Keratinocyte (primary cell): ENCODE measurements at regions not wholly inside any gene's neighbourhood (a gene's known extent, or its start where the extent isn't known, plus 50 kb on each side); places are given as distances from the start of the nearest gene placed in this dataset.
A peak's percentile ranks its signal among the peaks of the same experiment; 100 is the strongest.

Source experiments
- DNase-seq: peaks from one replicate; pipeline ENCODE4 v3.0.0-alpha.2; 2011; ENCODE audit warnings: low read depth, missing footprints, low spot score
- FAIRE-seq: peaks from 2 replicates; lab custom pipeline; 2011; peaks lifted over from hg19 to GRCh38; lab: Jason Lieb, UNC
- H2AFZ ChIP-seq: 2 replicates; pipeline ENCODE4 v1.6.0; 2012; ENCODE audit warnings: low read length, control low read depth, inconsistent platforms; ENCODE audit not compliant: control insufficient read depth
- H3K27ac ChIP-seq: 2 replicates; pipeline ENCODE4 v1.5.1; 2011; ENCODE audit warnings: low read length; ENCODE audit not compliant: control insufficient read depth, insufficient read depth
- H3K27me3 ChIP-seq: 3 replicates; pipeline ENCODE4 v1.6.0; 2011; ENCODE audit warnings: low read length; ENCODE audit not compliant: control insufficient read depth, insufficient read depth; ENCODE audit errors: extremely low read depth
- H3K36me3 ChIP-seq, 2 experiments: 2 replicates in 1 of 2; 3 replicates in 1 of 2; pipeline ENCODE4 v1.5.1; 2011; ENCODE audit warnings: low read length in 2 of 2, mild to moderate bottlenecking in 1 of 2; ENCODE audit not compliant: control insufficient read depth in 2 of 2, insufficient read depth in 2 of 2; ENCODE audit errors: extremely low read depth in 1 of 2
- H3K4me1 ChIP-seq: 3 replicates; pipeline ENCODE4 v1.5.1; 2011; ENCODE audit warnings: low read length; ENCODE audit not compliant: control insufficient read depth, insufficient read depth; ENCODE audit errors: extremely low read depth
- H3K4me2 ChIP-seq: 3 replicates; pipeline ENCODE4 v1.6.0; 2011; ENCODE audit warnings: low read depth, low read length; ENCODE audit not compliant: control insufficient read depth, insufficient read depth; ENCODE audit errors: extremely low read depth
- H3K4me3 ChIP-seq, 3 experiments: fragments of 200-600 bp in 1 of 3; sonication (generic) in 1 of 3; 2 replicates in 2 of 3; 3 replicates in 1 of 3; pipeline ENCODE4 v1.5.1; 2011 to 2016; ENCODE audit warnings: low read length in 3 of 3, mild to moderate bottlenecking in 3 of 3, control low read depth in 2 of 3, inconsistent platforms in 1 of 3, low read depth in 1 of 3, mixed read lengths in 1 of 3, mixed run types in 1 of 3, moderate library complexity in 1 of 3; ENCODE audit not compliant: control insufficient read depth in 2 of 3, insufficient read depth in 2 of 3; ENCODE audit errors: extremely low read depth in 1 of 3
- H3K79me2 ChIP-seq: 2 replicates; pipeline ENCODE4 v1.6.0; 2012; ENCODE audit warnings: low read length; ENCODE audit not compliant: control insufficient read depth, insufficient read depth
- H3K9ac ChIP-seq: 3 replicates; pipeline ENCODE4 v1.6.0; 2011; ENCODE audit warnings: low read length; ENCODE audit not compliant: control insufficient read depth, insufficient read depth; ENCODE audit errors: extremely low read depth
- H3K9me1 ChIP-seq: 3 replicates; pipeline ENCODE4 v1.6.0; 2011; ENCODE audit warnings: low read length; ENCODE audit not compliant: control insufficient read depth, insufficient read depth; ENCODE audit errors: extremely low read depth
- H3K9me3 ChIP-seq: 2 replicates; pipeline ENCODE4 v1.5.1; 2012; ENCODE audit warnings: low read depth, low read length; ENCODE audit not compliant: control insufficient read depth
- H4K20me1 ChIP-seq: 3 replicates; pipeline ENCODE4 v1.6.0; 2011; ENCODE audit warnings: low read length; ENCODE audit not compliant: control insufficient read depth, insufficient read depth; ENCODE audit errors: extremely low read depth
- CTCF ChIP-seq, 3 experiments: IDR thresholded peaks in 1 of 3; conservative IDR thresholded peaks in 1 of 3; optimal IDR thresholded peaks in 1 of 3; 2 replicates in 2 of 3; 3 replicates in 1 of 3; pipeline versions ENCODE3 to v1.5.1; 2011; ENCODE audit warnings: low read length in 3 of 3, mild to moderate bottlenecking in 3 of 3, moderate library complexity in 2 of 3, control low read depth in 1 of 3, inconsistent platforms in 1 of 3; ENCODE audit not compliant: insufficient read depth in 2 of 3; ENCODE audit errors: extremely low read depth in 1 of 3
- EZH2 ChIP-seq: IDR thresholded peaks from one replicate; pipeline ENCODE4 v1.6.1; 2012; ENCODE audit warnings: inconsistent platforms, mild to moderate bottlenecking, low read length, moderate library complexity
- dilution Hi-C: fragments of 300-500 bp; cut with MboI; formaldehyde crosslinking; loops from one replicate; pipeline ENCODE4 v1.7.0; 2020; ENCODE audit warnings: low sequenced_read_pairs; ENCODE audit not compliant: extremely low pct_ligation_motif_present

- FAIRE-seq = no peak
- H3K79me2 ChIP-seq = no peaks in the 10 kb centered on the region
- H3K9me1 ChIP-seq = no peaks in the 10 kb centered on the region
- no peak overlapping the region for H3K27ac ChIP-seq
- H3K9ac ChIP-seq = no peak overlapping the region
- H3K9me3 ChIP-seq = no peaks in the 10 kb centered on the region
- TF ChIP-seq EZH2 (no peak), CTCF (optimal IDR thresholded peaks at IDR 0.05 in 1 of 3, IDR thresholded peaks at IDR 0.05 in 1 of 3, conservative IDR thresholded peaks at IDR 0.05 in 1 of 3; ENCODE audit: extremely low read depth in 1 of 3, insufficient read depth in 2 of 3, low read length in 3 of 3) (no peak)
- no peaks in the 10 kb centered on the region for H3K36me3 ChIP-seq
- H2AFZ ChIP-seq = no peak overlapping the region
- dilution Hi-C loops = no loop called here
- H3K4me1 ChIP-seq = no peaks in the 10 kb centered on the region
- no peaks in the 10 kb centered on the region for H4K20me1 ChIP-seq
- no peak overlapping the region for H3K4me3 ChIP-seq
- H3K4me2 ChIP-seq = no peak overlapping the region
- DNase-seq = no peak
- no peaks in the 10 kb centered on the region for H3K27me3 ChIP-seq
Observed at GRCh38 chr18:40531051-40531450, 1424.0 kb upstream of the PIK3C3 start.

GRCh38 chr18:40529478-40529877, 1425.6 kb upstream of the PIK3C3 start:
- Histone ChIP-seq H3K4me2 (no peak overlapping the region), H3K27me3 (no peaks in the 10 kb centered on the region), H3K36me3 (no peaks in the 10 kb centered on the region), H3K9ac (no peak overlapping the region), H3K27ac (no peak overlapping the region), H3K9me3 (no peaks in the 10 kb centered on the region), H4K20me1 (no peaks in the 10 kb centered on the region), H3K9me1 (no peaks in the 10 kb centered on the region), H3K4me3 (no peak overlapping the region), H2AFZ (no peak overlapping the region), H3K79me2 (no peaks in the 10 kb centered on the region), H3K4me1 (no peaks in the 10 kb centered on the region)
- FAIRE-seq (peak; percentile 44), DNase-seq (no peak)
- TF ChIP-seq EZH2 = no peak
- peak in 1 of 3 experiments; percentile 28 for TF ChIP-seq CTCF (optimal IDR thresholded peaks at IDR 0.05 in 1 of 3, IDR thresholded peaks at IDR 0.05 in 1 of 3, conservative IDR thresholded peaks at IDR 0.05 in 1 of 3; ENCODE audit: extremely low read depth in 1 of 3, insufficient read depth in 2 of 3, low read length in 3 of 3)
- dilution Hi-C loops = no loop called here
